IPS-15b (cell line): ENCODE measurements at regions not wholly inside any gene's neighbourhood (a gene's known extent, or its start where the extent isn't known, plus 50 kb on each side); places are given as distances from the start of the nearest gene placed in this dataset.
A peak's percentile ranks its signal among the peaks of the same experiment; 100 is the strongest.

Experiments
- H3K27me3 ChIP-seq: one replicate; pipeline ENCODE4 v1.6.1; 2013; ENCODE audit warnings: low read length; ENCODE audit not compliant: control insufficient read depth, insufficient read depth
- H3K36me3 ChIP-seq: one replicate; pipeline ENCODE4 v1.6.1; 2013; ENCODE audit warnings: low read length; ENCODE audit not compliant: control insufficient read depth, insufficient read depth
- H3K4me1 ChIP-seq: one replicate; pipeline ENCODE4 v1.6.1; 2013; ENCODE audit warnings: mild to moderate bottlenecking, low read length; ENCODE audit not compliant: control insufficient read depth, insufficient read depth
- H3K4me3 ChIP-seq: one replicate; pipeline ENCODE4 v1.5.1; 2013; ENCODE audit warnings: low read depth, low read length
- H3K9ac ChIP-seq: one replicate; pipeline ENCODE4 v1.6.1; 2013; ENCODE audit warnings: low read depth, mild to moderate bottlenecking, low read length
- H3K9me3 ChIP-seq: one replicate; pipeline ENCODE4 v1.6.1; 2013; ENCODE audit warnings: mild to moderate bottlenecking, low read length; ENCODE audit not compliant: control insufficient read depth, insufficient read depth

GRCh38 chrX:9341291-9342201 is 123.3 kb upstream of the TBL1X start:
- H3K4me3 ChIP-seq, result no peak overlapping the region
- no peaks in the 10 kb centered on the region for H3K27me3 ChIP-seq
- no peaks in the 10 kb centered on the region for H3K36me3 ChIP-seq
- no peak overlapping the region for H3K9ac ChIP-seq
- H3K4me1 ChIP-seq, result peaks cover 7% of the 10 kb centered on the region
- H3K9me3 ChIP-seq, result no peaks in the 10 kb centered on the region

DNA sequence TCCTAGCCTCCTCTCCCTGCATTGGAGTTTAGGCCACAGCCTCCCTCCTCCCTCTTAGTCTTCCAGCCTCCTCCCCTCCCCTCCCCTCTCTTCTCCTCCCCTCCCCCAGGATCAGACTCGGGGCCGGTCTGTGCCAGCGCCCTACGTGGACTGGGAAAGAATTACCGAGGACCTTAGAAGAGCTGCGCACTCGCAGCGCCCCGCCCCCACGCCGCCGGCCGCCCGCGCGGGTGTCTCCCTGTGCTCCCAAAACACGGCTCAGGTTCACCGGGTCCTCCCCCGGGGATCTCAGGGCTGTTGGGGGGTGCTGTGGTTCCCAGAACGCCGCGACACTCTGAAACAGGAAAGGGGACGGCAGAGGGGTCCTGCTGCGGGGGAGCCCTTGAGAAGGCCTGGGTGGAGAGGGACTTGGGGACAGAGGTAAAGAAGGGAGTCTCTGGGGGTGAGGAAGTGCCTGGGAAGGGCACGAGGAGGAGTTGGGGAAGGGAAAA is 122.3 kb upstream of the TBL1X start:
- Histone ChIP-seq H3K36me3 (no peaks in the 10 kb centered on the region), H3K27me3 (no peaks in the 10 kb centered on the region), H3K9ac (peak overlapping the region; percentile 37), H3K4me1 (peaks cover 7% of the 10 kb centered on the region), H3K4me3 (peak overlapping the region; percentile 58), H3K9me3 (no peaks in the 10 kb centered on the region)

GRCh38 chrX:9343971-9344370 is 120.9 kb upstream of the TBL1X start:
- no peaks in the 10 kb centered on the region for H3K36me3 ChIP-seq
- H3K27me3 ChIP-seq, result no peaks in the 10 kb centered on the region
- H3K9ac ChIP-seq, result no peak overlapping the region
- peaks cover 7% of the 10 kb centered on the region for H3K4me1 ChIP-seq
- no peaks in the 10 kb centered on the region for H3K9me3 ChIP-seq
- no peak overlapping the region for H3K4me3 ChIP-seq

- H3K4me1 ChIP-seq, result peaks cover 4% of the 10 kb centered on the region
- peaks cover 2% of the 10 kb centered on the region for H3K9me3 ChIP-seq
- no peak overlapping the region for H3K4me3 ChIP-seq
Observed at GRCh38 chrX:9345957-9346356, 118.9 kb upstream of the TBL1X start.

DNA sequence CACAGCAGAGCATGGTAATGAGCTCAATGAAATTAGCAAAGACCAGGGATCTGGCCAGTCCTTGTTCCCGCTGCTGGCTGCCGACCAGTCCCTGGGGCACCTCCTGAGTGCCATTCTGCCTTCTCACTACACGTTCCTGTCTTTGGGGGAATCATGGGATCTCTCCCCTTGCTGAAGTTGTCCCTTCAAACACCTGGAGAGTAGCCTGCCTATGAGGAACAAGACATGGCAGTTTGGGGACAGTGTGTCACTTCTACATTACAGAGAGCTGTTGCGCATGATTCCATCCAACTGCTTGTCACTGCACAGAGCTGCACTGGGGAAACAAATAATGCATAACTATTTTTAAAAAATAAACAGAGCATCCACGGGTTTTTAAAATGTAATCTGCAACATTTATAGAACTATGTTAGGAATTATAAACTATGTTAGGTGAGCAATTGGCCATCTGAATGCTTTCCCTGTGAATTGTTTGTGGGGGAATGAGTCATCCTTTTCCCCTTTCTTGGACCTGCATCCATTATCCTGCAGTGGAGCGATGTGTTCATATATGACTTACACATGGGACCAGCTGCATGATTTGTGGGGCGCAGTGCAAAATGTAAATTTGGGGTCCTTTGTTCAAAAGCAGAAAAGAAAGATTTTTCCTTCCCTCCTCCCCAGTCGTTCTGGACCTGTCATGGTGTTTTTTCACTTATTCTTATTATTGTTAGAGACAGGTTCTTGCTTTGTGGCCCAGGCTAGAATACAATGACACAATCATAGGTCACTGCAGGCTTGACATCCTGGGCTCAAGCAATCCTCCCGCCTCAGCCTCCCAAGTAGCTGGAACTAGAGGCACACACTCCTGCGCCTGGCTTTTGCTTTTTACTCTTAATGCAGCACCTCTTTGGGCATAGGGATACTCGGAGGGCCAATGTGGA is 115.0 kb upstream of the TBL1X start:
- peaks cover 2% of the 10 kb centered on the region for H3K9me3 ChIP-seq
- no peaks in the 10 kb centered on the region for H3K4me1 ChIP-seq
- no peak overlapping the region for H3K9ac ChIP-seq
- no peak overlapping the region for H3K4me3 ChIP-seq
- no peaks in the 10 kb centered on the region for H3K27me3 ChIP-seq
- H3K36me3 ChIP-seq, result no peaks in the 10 kb centered on the region

More at GRCh38 chrX:9345957-9346356, 118.9 kb upstream of the TBL1X start:
- Histone ChIP-seq H3K36me3 (no peaks in the 10 kb centered on the region), H3K27me3 (no peaks in the 10 kb centered on the region), H3K9ac (no peak overlapping the region)

GRCh38 chrX:9351126-9351525 is 113.7 kb upstream of the TBL1X start:
- no peak overlapping the region for H3K9ac ChIP-seq
- no peaks in the 10 kb centered on the region for H3K4me1 ChIP-seq
- no peaks in the 10 kb centered on the region for H3K27me3 ChIP-seq
- H3K36me3 ChIP-seq, result no peaks in the 10 kb centered on the region
- peaks cover 2% of the 10 kb centered on the region for H3K9me3 ChIP-seq
- H3K4me3 ChIP-seq, result no peak overlapping the region

DNA sequence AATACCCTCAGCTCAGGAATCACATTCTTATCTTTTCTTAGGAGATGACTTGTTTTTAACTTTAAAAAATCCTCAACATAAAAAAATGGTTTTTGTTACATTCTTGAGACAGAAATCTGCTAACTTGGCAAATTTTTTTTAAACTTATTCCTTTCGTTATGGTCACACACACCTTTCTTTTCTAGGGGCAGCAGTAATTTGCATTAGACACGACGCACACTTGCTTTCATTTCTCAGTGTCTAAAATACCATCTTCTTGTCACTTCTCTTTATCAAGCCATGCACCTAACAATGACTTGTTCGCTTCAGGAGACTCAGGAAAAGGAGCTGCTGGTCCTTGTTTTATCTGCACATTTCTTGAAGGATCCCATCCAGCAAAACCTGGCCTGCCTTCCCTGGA is 112.6 kb upstream of the TBL1X start:
- H3K27me3 ChIP-seq, result no peaks in the 10 kb centered on the region
- no peaks in the 10 kb centered on the region for H3K36me3 ChIP-seq
- no peaks in the 10 kb centered on the region for H3K4me1 ChIP-seq
- peaks cover 2% of the 10 kb centered on the region for H3K9me3 ChIP-seq
- H3K4me3 ChIP-seq, result no peak overlapping the region
- no peak overlapping the region for H3K9ac ChIP-seq

DNA sequence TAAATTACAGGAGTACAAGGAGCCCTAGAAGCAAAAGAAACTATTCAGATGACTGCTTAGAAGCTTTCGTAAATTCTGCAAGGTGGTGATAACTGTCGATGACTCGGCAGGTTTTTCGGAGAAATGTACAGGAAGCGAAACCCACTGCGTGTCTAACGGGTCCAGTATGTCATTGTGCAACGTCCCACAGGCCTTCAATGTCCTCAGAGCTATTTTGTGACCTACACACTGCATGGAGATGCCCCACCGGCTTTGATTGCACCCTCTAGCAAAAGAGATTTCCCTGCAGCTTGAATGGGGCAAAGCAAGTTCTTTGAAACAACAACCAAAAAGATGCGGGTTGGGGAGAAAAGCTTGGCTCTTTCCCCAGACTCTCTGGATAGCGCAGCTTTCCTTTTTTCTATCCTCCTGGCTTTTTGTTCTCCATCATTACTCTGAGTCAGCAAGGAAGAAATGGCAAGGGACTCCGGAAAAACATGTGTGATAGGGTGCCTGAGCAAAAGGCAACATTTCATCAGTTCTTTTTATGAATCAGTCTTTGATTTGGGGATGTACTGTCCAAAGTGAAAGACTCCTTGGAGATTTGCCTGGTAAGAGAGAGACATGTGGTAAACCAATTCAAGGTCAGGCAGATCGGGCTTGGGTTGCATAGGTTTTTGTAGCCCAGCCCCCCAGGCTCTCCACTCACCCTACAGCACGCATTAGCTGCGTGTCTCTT is 112.0 kb upstream of the TBL1X start:
- H3K36me3 ChIP-seq, result no peaks in the 10 kb centered on the region
- H3K4me3 ChIP-seq, result no peak overlapping the region
- H3K9ac ChIP-seq, result no peak overlapping the region
- H3K27me3 ChIP-seq, result no peaks in the 10 kb centered on the region
- peaks cover 2% of the 10 kb centered on the region for H3K9me3 ChIP-seq
- H3K4me1 ChIP-seq, result no peaks in the 10 kb centered on the region

- Histone ChIP-seq H3K4me3 (no peak overlapping the region), H3K27me3 (no peaks in the 10 kb centered on the region), H3K4me1 (no peaks in the 10 kb centered on the region), H3K9ac (no peak overlapping the region), H3K9me3 (peaks cover 2% of the 10 kb centered on the region), H3K36me3 (no peaks in the 10 kb centered on the region)
Observed at GRCh38 chrX:9354918-9355317, 109.9 kb upstream of the TBL1X start.

- H3K9me3 ChIP-seq, result no peaks in the 10 kb centered on the region
- no peaks in the 10 kb centered on the region for H3K27me3 ChIP-seq
- no peaks in the 10 kb centered on the region for H3K36me3 ChIP-seq
- H3K9ac ChIP-seq, result no peak overlapping the region
- H3K4me3 ChIP-seq, result no peak overlapping the region
- H3K4me1 ChIP-seq, result no peaks in the 10 kb centered on the region
Observed at GRCh38 chrX:9355739-9356138, 109.1 kb upstream of the TBL1X start.

DNA sequence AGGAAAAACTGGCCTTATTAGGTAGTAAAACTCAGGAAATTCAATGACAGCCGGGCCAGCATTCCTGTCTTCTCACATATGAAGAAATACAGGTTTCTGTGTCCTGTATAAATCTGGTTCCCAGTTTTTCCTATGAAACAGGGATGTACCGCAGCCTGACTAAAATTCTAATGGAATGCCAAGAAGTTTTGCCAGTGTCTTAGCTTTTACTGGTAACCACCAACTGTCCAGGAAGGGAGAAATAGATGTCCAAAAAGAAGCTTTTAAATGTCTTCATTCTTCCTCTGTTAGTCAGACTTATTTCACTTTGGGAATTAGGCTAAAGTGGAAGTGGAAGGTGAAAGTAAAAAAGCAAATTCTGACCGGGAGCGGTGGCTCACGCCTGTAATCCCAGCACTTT is 108.0 kb upstream of the TBL1X start:
- H3K9ac ChIP-seq, result no peak overlapping the region
- no peaks in the 10 kb centered on the region for H3K4me1 ChIP-seq
- H3K4me3 ChIP-seq, result no peak overlapping the region
- no peaks in the 10 kb centered on the region for H3K27me3 ChIP-seq
- no peaks in the 10 kb centered on the region for H3K9me3 ChIP-seq
- H3K36me3 ChIP-seq, result no peaks in the 10 kb centered on the region
